HepG2 (cell line): ENCODE measurements at regions not wholly inside any gene's neighbourhood (a gene's known extent, or its start where the extent isn't known, plus 50 kb on each side); places are given as distances from the start of the nearest gene placed in this dataset.

Experiments
- ATF3 ChIP-seq: sonication (generic); formaldehyde crosslinking; IDR thresholded peaks from 2 replicates; pipeline ENCODE4 v1.4.0; 2020; ENCODE audit warnings: missing genetic modification reagents
- CSRNP1 ChIP-seq: sonication (generic); formaldehyde crosslinking; IDR thresholded peaks from 2 replicates; pipeline ENCODE4 v1.8.1; 2023; ENCODE audit warnings: mild to moderate bottlenecking, missing genetic modification reagents
- EP300 ChIP-seq, 3 experiments: sonication (generic) in 1 of 3; formaldehyde crosslinking in 1 of 3; IDR thresholded peaks; 2 replicates each; pipeline versions ENCODE4 v1.5.1 to v1.6.1; 2011 to 2020; ENCODE audit warnings: low read depth in 2 of 3, low read length in 2 of 3, borderline replicate concordance in 1 of 3, improper control_type of control experiment in 1 of 3, mild to moderate bottlenecking in 1 of 3, missing genetic modification reagents in 1 of 3, moderate library complexity in 1 of 3
- HDAC6 ChIP-seq: fragments of 200-600 bp; sonication (generic); IDR thresholded peaks from 2 replicates; pipeline ENCODE4 v1.7.0; 2017; ENCODE audit warnings: mild to moderate bottlenecking, antibody characterized with exemption, low read length, low read depth
- MAFK ChIP-seq, 2 experiments: IDR thresholded peaks in 1 of 2; conservative IDR thresholded peaks in 1 of 2; 2 replicates each; pipeline ENCODE4 v1.6.1; 2011; ENCODE audit warnings: improper control_type of control experiment in 2 of 2, low read length in 2 of 2
- NFRKB ChIP-seq: fragments of 450-650 bp; IDR thresholded peaks from 2 replicates; pipeline ENCODE4 v1.6.1; 2017
- NR2F6 ChIP-seq, 2 experiments: IDR thresholded peaks; 2 replicates each; pipeline ENCODE4 v1.6.1; 2016; ENCODE audit warnings: antibody characterized with exemption in 1 of 2, mild to moderate bottlenecking in 1 of 2
- POLR2AphosphoS5 ChIP-seq: IDR thresholded peaks from 2 replicates; pipeline ENCODE4 v1.6.1; 2012; ENCODE audit warnings: low read depth, low read length
- TFAP4 ChIP-seq: sonication (generic); IDR thresholded peaks from 2 replicates; pipeline ENCODE4 v1.6.1; 2016; ENCODE audit warnings: low read depth, borderline replicate concordance
- ZKSCAN8 ChIP-seq: IDR thresholded peaks from 2 replicates; pipeline ENCODE4 v1.6.1; 2016; ENCODE audit warnings: borderline replicate concordance, missing genetic modification reagents, missing compliant biosample characterization
- ZNF354B ChIP-seq: sonication (generic); formaldehyde crosslinking; IDR thresholded peaks from 2 replicates; pipeline ENCODE4 v1.8.0; 2022; ENCODE audit warnings: mild to moderate bottlenecking, missing genetic modification reagents
- ZNF841 ChIP-seq: sonication (generic); formaldehyde crosslinking; IDR thresholded peaks from 2 replicates; pipeline ENCODE4 v1.8.1; 2023; ENCODE audit warnings: missing genetic modification reagents, borderline replicate concordance

GRCh38 chr4:186360551-186360950, 94.6 kb downstream of the F11 start:
- TF ChIP-seq NFRKB (no peak), HDAC6 (no peak), MAFK (conservative IDR thresholded peaks at IDR 0.05 in 1 of 2, IDR thresholded peaks at IDR 0.05 in 1 of 2; ENCODE audit: low read length in 2 of 2) (no peak), EP300 (IDR thresholded peaks at IDR 0.05; ENCODE audit: low read depth in 2 of 2, low read length in 2 of 2) (no peak), EP300 (CRISPR knock-in tag; IDR thresholded peaks at IDR 0.05; ENCODE audit: borderline replicate concordance) (no peak), ZNF354B (CRISPR knock-in tag) (no peak), TFAP4 (no peak), ZNF841 (no peak), POLR2AphosphoS5 (no peak), CSRNP1 (CRISPR knock-in tag) (no peak), NR2F6 (IDR thresholded peaks at IDR 0.05) (no peak), NR2F6 (CRISPR knock-in tag; IDR thresholded peaks at IDR 0.05) (no peak), ATF3 (CRISPR knock-in tag) (no peak), ZKSCAN8 (no peak)
